GM23338 (cell line): ENCODE measurements at regions not wholly inside any gene's neighbourhood (a gene's known extent, or its start where the extent isn't known, plus 50 kb on each side); places are given as distances from the start of the nearest gene placed in this dataset.

Source experiments
- ATAC-seq: fragments of 200-7000 bp; cut with Tn5 transposase; 3 replicates; pipeline ENCODE4 v1.9.1; 2020
- DNase-seq: peaks from one replicate; pipeline ENCODE4 v3.0.0-alpha.2; 2015; ENCODE audit warnings: low spot score
- H2AFZ ChIP-seq: fragments of 200-600 bp; sonication (generic); 2 replicates; pipeline ENCODE4 v1.8.0; 2016; ENCODE audit warnings: antibody characterized with exemption, mild to moderate bottlenecking, moderate library complexity
- H3F3A ChIP-seq: fragments of 200-600 bp; sonication (generic); replicated peaks from 2 replicates; pipeline ENCODE4 v1.8.0; 2017; ENCODE audit warnings: antibody characterized with exemption, mixed run types, low read depth
- H3K27ac ChIP-seq: fragments of 200-600 bp; sonication (generic); 2 replicates; pipeline ENCODE4 v1.6.1; 2016; ENCODE audit warnings: low read depth
- H3K27me3 ChIP-seq: fragments of 200-600 bp; sonication (generic); 2 replicates; pipeline ENCODE4 v1.8.0; 2016; ENCODE audit warnings: mild to moderate bottlenecking, mixed run types, moderate library complexity; ENCODE audit not compliant: insufficient read depth
- H3K36me3 ChIP-seq: fragments of 200-600 bp; sonication (generic); 2 replicates; pipeline ENCODE4 v1.8.0; 2016; ENCODE audit warnings: mild to moderate bottlenecking; ENCODE audit not compliant: insufficient read depth
- H3K4me1 ChIP-seq: fragments of 200-600 bp; sonication (generic); 2 replicates; pipeline ENCODE4 v1.8.0; 2016; ENCODE audit warnings: mild to moderate bottlenecking, moderate library complexity; ENCODE audit not compliant: insufficient read depth
- H3K4me2 ChIP-seq: fragments of 200-600 bp; sonication (generic); 2 replicates; pipeline ENCODE4 v1.7.1; 2017; ENCODE audit warnings: mixed run types
- H3K4me3 ChIP-seq: fragments of 200-600 bp; sonication (generic); 2 replicates; pipeline ENCODE4 v1.6.1; 2016; ENCODE audit warnings: mixed run types
- H3K79me2 ChIP-seq: fragments of 200-600 bp; sonication (generic); replicated peaks from 2 replicates; pipeline ENCODE4 v1.8.0; 2017; ENCODE audit warnings: mild to moderate bottlenecking; ENCODE audit not compliant: insufficient read depth
- H3K9me2 ChIP-seq: fragments of 200-600 bp; sonication (generic); 2 replicates; pipeline ENCODE4 v1.8.0; 2017; ENCODE audit not compliant: insufficient read depth
- H4K20me1 ChIP-seq: fragments of 200-600 bp; sonication (generic); replicated peaks from 2 replicates; pipeline ENCODE4 v1.8.0; 2017; ENCODE audit warnings: mild to moderate bottlenecking; ENCODE audit not compliant: insufficient read depth
- H3K27ac Mint-ChIP-seq: 2 replicates; pipeline ENCODE4 v1.8.0; 2020; ENCODE audit warnings: inconsistent platforms, mild to moderate bottlenecking, moderate library complexity, mixed read lengths
- H3K27me3 Mint-ChIP-seq: 3 replicates; pipeline ENCODE4 v1.8.0; 2022; ENCODE audit warnings: low read depth, mild to moderate bottlenecking, moderate library complexity, mixed read lengths, inconsistent platforms; ENCODE audit not compliant: insufficient read depth, poor library complexity
- H3K36me3 Mint-ChIP-seq: 3 replicates; pipeline ENCODE4 v1.8.0; 2021; ENCODE audit warnings: low read depth, mild to moderate bottlenecking, inconsistent platforms, moderate library complexity, mixed read lengths
- H3K4me1 Mint-ChIP-seq: 3 replicates; pipeline ENCODE4 v1.8.0; 2020; ENCODE audit warnings: mild to moderate bottlenecking, inconsistent platforms, mixed read lengths
- H3K4me3 Mint-ChIP-seq: 3 replicates; pipeline ENCODE4 v1.8.0; 2021; ENCODE audit warnings: moderate library complexity, mild to moderate bottlenecking, inconsistent platforms, mixed read lengths
- H3K9me3 Mint-ChIP-seq: 3 replicates; pipeline ENCODE4 v1.8.0; 2020; ENCODE audit warnings: moderate library complexity, mild to moderate bottlenecking, inconsistent platforms, mixed read lengths
- CREB1 ChIP-seq: fragments of 250-450 bp; sonication (Bioruptor Pico); IDR thresholded peaks from 2 replicates; pipeline ENCODE4 v1.5.0; 2020; ENCODE audit warnings: low read depth, mild to moderate bottlenecking, moderate library complexity
- ETS1 ChIP-seq: IDR thresholded peaks from 2 replicates; pipeline ENCODE4 v1.6.1; 2016; ENCODE audit warnings: antibody characterized with exemption
- EZH2phosphoT487 ChIP-seq: fragments of 200-600 bp; sonication (generic); IDR thresholded peaks from one replicate; pipeline ENCODE4 v1.8.1; 2018; ENCODE audit warnings: antibody characterized with exemption; ENCODE audit not compliant: unreplicated experiment
- JUNB ChIP-seq: IDR thresholded peaks from one replicate; pipeline ENCODE4 v1.6.1; 2016; ENCODE audit warnings: antibody characterized with exemption; ENCODE audit not compliant: unreplicated experiment
- NANOG ChIP-seq: IDR thresholded peaks from 2 replicates; pipeline ENCODE4 v1.6.1; 2016; ENCODE audit warnings: antibody characterized with exemption, borderline replicate concordance
- POLR2AphosphoS5 ChIP-seq: IDR thresholded peaks from 2 replicates; pipeline ENCODE4 v1.6.1; 2016; ENCODE audit warnings: antibody characterized with exemption, low read depth
- STAT1 ChIP-seq: IDR thresholded peaks from one replicate; pipeline ENCODE4 v1.6.1; 2016; ENCODE audit warnings: antibody characterized with exemption; ENCODE audit not compliant: unreplicated experiment
- ZNF114 ChIP-seq: fragments of 250-450 bp; sonication (Bioruptor Pico); IDR thresholded peaks from 2 replicates; pipeline ENCODE4 v1.5.0; 2020; ENCODE audit warnings: mild to moderate bottlenecking, moderate library complexity
- ZNF462 ChIP-seq: fragments of 250-450 bp; sonication (Bioruptor Pico); IDR thresholded peaks from 2 replicates; pipeline ENCODE4 v1.5.0; 2020; ENCODE audit warnings: mild to moderate bottlenecking, moderate library complexity

- TF ChIP-seq ZNF462 (CRISPR knock-in tag) = no peak
Measured at GRCh38 chr4:66704243-66704642, 841.1 kb downstream of the CENPC start (continued).

- Histone ChIP-seq H3K79me2 (no peaks in the 10 kb centered on the region), H2AFZ (no peak overlapping the region), H3F3A (no peaks in the 10 kb centered on the region), H3K27me3 (no peaks in the 10 kb centered on the region), H3K36me3 (no peaks in the 10 kb centered on the region), H3K4me2 (no peak overlapping the region), H3K9me2 (peaks cover 3% of the 10 kb centered on the region; the same call in 1 of the 2 replicates), H3K4me3 (no peak overlapping the region), H3K4me1 (no peaks in the 10 kb centered on the region; the same call in 1 of the 2 replicates), H3K27ac (no peak overlapping the region), H4K20me1 (no peaks in the 10 kb centered on the region)
- peaks cover 6% of the 10 kb centered on the region; the same call in 2 of the 3 replicates for H3K4me1 Mint-ChIP-seq
- ATAC-seq (no peak), DNase-seq (no peak)
- no peaks in the 10 kb centered on the region for H3K27me3 Mint-ChIP-seq
- H3K4me3 Mint-ChIP-seq = no peak overlapping the region
- no peak overlapping the region for H3K27ac Mint-ChIP-seq
- H3K36me3 Mint-ChIP-seq = no peaks in the 10 kb centered on the region
- no peaks in the 10 kb centered on the region for H3K9me3 Mint-ChIP-seq
- no peak for TF ChIP-seq STAT1
- no peak for TF ChIP-seq ZNF462 (CRISPR knock-in tag)
- TF ChIP-seq EZH2phosphoT487 = no peak
- no peak for TF ChIP-seq ZNF114 (CRISPR knock-in tag)
- TF ChIP-seq ETS1 = no peak
- no peak for TF ChIP-seq JUNB
- no peak for TF ChIP-seq NANOG
- TF ChIP-seq CREB1 = no peak
- TF ChIP-seq POLR2AphosphoS5 = no peak
Measured at GRCh38 chr4:66694739-66695138, 850.6 kb downstream of the CENPC start.
